IgD-negative memory B cell (primary cell): ENCODE measurements at regions not wholly inside any gene's neighbourhood (a gene's known extent, or its start where the extent isn't known, plus 50 kb on each side); places are given as distances from the start of the nearest gene placed in this dataset.

ENCODE experiments used
- H3K27ac Mint-ChIP-seq, 3 donors: one replicate each; pipeline ENCODE4 v1.8.0; 2020 to 2022; ENCODE audit warnings: mild to moderate bottlenecking in 3 of 3, mixed read lengths in 3 of 3, moderate library complexity in 1 of 3
- H3K27me3 Mint-ChIP-seq: one replicate; pipeline ENCODE4 v1.8.0; 2021; ENCODE audit warnings: mixed read lengths
- H3K36me3 Mint-ChIP-seq: one replicate; pipeline ENCODE4 v1.8.0; 2020; ENCODE audit warnings: mild to moderate bottlenecking, mixed read lengths
- H3K4me1 Mint-ChIP-seq, 3 donors: one replicate each; pipeline ENCODE4 v1.8.0; 2020 to 2022; ENCODE audit warnings: mixed read lengths in 3 of 3, mild to moderate bottlenecking in 1 of 3
- H3K4me3 Mint-ChIP-seq, 4 donors: one replicate each; pipeline ENCODE4 v1.8.0; 2020 to 2022; ENCODE audit warnings: mild to moderate bottlenecking in 4 of 4, mixed read lengths in 4 of 4, moderate library complexity in 3 of 4
- H3K9me3 Mint-ChIP-seq, 3 donors: one replicate each; pipeline ENCODE4 v1.8.0; 2020 to 2021; ENCODE audit warnings: mixed read lengths in 3 of 3, mild to moderate bottlenecking in 1 of 3

DNA sequence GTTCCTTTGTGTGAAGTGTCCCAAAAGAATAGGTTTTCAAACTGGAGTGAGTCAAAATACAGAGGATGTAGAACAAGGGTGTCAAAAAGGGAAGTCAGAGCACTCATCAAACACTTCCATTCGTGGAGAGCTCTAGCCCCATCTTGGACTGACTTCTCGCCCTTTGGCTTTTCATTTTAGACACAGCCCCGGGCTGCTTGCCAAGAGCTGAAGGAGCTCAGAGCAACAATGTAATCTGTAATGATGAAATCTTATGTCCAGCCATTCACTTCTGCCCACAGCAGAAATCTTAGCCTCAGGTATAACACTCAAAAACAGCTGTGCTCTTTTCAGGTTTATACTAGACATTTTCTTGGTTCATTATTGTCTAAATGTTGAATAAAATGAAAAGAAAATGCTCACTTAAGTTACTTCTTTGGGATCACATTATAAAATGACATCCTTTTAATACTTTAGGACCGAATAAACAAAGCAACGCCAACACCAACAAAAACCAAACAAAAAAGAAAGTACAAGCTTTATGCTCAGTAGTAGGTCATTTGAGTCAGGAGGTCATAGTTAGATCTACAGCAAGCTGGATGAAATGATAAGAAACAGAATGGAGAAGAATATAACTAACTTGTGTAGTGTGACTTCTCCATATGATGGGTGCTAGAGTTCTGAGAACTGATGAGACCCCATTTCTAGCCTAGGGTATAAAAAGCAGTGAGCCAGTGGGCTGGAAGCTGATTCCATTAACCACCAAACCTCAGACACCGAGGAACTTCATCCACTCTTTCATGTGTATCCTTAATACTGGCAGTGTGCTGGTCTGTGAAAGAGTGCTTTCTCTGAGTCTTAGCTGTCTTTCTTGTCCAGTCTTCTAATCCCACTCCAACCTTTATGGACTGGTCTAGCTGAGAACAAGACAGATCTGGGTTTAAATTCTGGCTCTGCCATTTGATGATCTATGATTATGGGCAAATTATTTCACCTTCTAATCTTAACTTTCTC, 131.8 kb upstream of the SLC7A14 start:
- H3K4me3 Mint-ChIP-seq = no peak overlapping the region
- peak overlapping the region in 1 of 3 donors; percentile 14 for H3K27ac Mint-ChIP-seq
- H3K27me3 Mint-ChIP-seq = peaks cover 4% of the 10 kb centered on the region

DNA sequence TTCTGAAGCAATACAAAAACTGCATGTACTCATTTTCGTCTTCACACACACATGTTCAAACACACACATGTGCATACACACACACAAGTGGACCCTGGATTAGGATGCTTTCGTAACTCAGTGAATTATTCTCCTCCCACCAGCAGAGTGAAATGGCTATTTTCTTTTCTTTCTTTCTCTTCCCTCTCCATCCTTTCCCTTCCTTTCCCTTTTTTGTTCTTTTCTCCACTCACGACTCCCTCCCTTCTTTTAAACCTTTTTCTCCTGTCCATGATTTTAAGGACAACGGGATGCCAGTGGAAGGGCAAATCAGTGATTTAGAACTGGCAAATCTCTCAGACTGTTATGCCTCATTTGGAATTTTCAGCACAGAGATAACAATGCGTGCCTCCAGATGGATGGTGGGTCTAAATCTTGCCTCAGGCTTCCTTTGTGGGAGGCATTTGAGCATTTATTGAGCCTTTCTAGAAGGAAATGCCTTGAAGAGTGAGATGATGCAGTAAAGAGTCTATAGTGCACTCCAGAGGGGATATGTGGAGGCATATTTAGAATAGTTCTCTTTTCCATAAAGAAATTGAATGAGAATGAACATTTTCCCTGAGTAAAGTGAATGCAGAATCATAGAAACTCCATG, 130.4 kb upstream of the SLC7A14 start:
- no peak overlapping the region for H3K27ac Mint-ChIP-seq
- peaks cover 0 to 14% (median 3%) of the 10 kb centered on the region in 3 donors for H3K9me3 Mint-ChIP-seq
- H3K4me3 Mint-ChIP-seq = no peak overlapping the region
- no peaks in the 10 kb centered on the region for H3K36me3 Mint-ChIP-seq
- no peaks in the 10 kb centered on the region for H3K4me1 Mint-ChIP-seq
- H3K27me3 Mint-ChIP-seq = peaks cover 6% of the 10 kb centered on the region

More for the DNA sequence above, 131.8 kb upstream of the SLC7A14 start:
- Mint-ChIP-seq H3K36me3 (no peaks in the 10 kb centered on the region), H3K9me3 (peaks cover 0 to 14% (median 2%) of the 10 kb centered on the region in 3 donors), H3K4me1 (no peaks in the 10 kb centered on the region)

GRCh38 chr3:170714562-170715535, 129.0 kb upstream of the SLC7A14 start:
- Mint-ChIP-seq H3K4me1 (no peaks in the 10 kb centered on the region), H3K27me3 (peaks cover 6% of the 10 kb centered on the region), H3K4me3 (no peak overlapping the region), H3K9me3 (peaks cover under 1 to 19% (median 9%) of the 10 kb centered on the region in 3 donors), H3K36me3 (no peaks in the 10 kb centered on the region), H3K27ac (no peak overlapping the region)

DNA sequence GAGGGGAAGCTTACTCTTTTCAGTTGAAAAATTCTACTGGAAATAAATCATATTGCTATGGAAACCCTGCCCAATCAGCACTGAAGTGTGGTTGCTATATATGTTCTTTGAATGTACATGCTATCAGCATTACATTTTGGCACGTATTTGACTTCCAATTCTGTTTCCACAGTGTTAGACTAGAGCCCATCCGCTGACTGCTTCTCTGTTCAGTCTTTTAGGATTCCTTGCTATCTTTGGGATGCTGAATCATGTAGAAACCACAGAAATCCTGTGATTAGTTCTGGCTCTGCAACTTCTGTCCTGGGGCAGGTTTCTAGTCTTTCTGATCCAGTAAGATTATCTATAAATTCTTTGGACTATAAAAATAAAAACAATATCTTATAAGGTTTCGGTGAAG, 128.2 kb upstream of the SLC7A14 start:
- no peak overlapping the region for H3K27ac Mint-ChIP-seq
- no peak overlapping the region for H3K4me3 Mint-ChIP-seq
- peaks cover 2 to 22% (median 11%) of the 10 kb centered on the region in 3 donors for H3K9me3 Mint-ChIP-seq
- H3K27me3 Mint-ChIP-seq = peaks cover 6% of the 10 kb centered on the region
- H3K36me3 Mint-ChIP-seq = no peaks in the 10 kb centered on the region
- H3K4me1 Mint-ChIP-seq = no peaks in the 10 kb centered on the region

DNA sequence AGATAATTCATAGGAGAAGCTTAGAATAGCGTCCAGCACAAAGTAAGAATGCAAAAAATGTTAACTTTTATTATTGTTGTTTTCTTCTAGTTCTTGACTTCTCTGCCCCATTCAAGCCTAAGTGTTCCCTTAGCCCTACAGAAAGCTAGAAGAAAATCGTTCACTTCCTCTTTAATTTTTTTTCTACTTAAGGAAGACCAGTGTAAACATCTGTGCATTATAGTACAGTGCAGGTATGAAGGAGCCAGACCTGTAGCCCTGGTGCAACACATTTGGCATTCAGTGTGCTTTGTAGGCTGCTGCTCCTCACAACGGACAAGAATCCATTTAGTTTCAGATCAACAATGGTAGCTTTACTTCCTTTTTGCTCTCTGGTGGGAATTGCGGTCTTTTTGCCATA, 127.8 kb upstream of the SLC7A14 start:
- peaks cover 2 to 18% (median 11%) of the 10 kb centered on the region in 3 donors for H3K9me3 Mint-ChIP-seq
- no peak overlapping the region for H3K4me3 Mint-ChIP-seq
- no peak overlapping the region for H3K27ac Mint-ChIP-seq
- H3K4me1 Mint-ChIP-seq = no peaks in the 10 kb centered on the region
- peaks cover 6% of the 10 kb centered on the region for H3K27me3 Mint-ChIP-seq
- no peaks in the 10 kb centered on the region for H3K36me3 Mint-ChIP-seq

DNA sequence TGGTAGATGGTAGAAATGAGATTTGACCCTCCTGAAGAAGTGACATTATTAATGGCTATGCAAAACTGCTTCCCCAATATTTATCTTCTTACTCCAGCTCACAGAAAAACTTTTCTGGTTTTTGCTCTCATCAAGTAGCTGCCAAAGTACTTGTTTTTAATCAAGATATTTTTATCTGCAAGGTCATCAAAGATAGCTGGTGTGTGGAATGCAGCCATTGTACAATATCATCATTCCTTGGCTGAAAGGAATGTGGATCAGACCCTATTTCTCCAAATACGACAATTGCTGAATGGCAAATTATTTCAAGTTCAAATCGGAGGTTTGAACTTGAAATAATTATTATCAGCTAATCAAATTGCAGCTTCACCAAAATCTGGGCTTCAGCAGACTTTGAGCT, 126.9 kb upstream of the SLC7A14 start:
- H3K27me3 Mint-ChIP-seq = peaks cover 6% of the 10 kb centered on the region
- no peaks in the 10 kb centered on the region for H3K36me3 Mint-ChIP-seq
- H3K4me1 Mint-ChIP-seq = no peaks in the 10 kb centered on the region
- H3K9me3 Mint-ChIP-seq = peaks cover 2 to 14% (median 11%) of the 10 kb centered on the region in 3 donors
- no peak overlapping the region for H3K27ac Mint-ChIP-seq
- no peak overlapping the region for H3K4me3 Mint-ChIP-seq

GRCh38 chr3:170712336-170712735, 126.5 kb upstream of the SLC7A14 start:
- no peaks in the 10 kb centered on the region for H3K36me3 Mint-ChIP-seq
- no peak overlapping the region for H3K4me3 Mint-ChIP-seq
- H3K4me1 Mint-ChIP-seq = no peaks in the 10 kb centered on the region
- peaks cover 6% of the 10 kb centered on the region for H3K27me3 Mint-ChIP-seq
- no peak overlapping the region for H3K27ac Mint-ChIP-seq
- H3K9me3 Mint-ChIP-seq = peaks cover 2 to 14% (median 11%) of the 10 kb centered on the region in 3 donors

DNA sequence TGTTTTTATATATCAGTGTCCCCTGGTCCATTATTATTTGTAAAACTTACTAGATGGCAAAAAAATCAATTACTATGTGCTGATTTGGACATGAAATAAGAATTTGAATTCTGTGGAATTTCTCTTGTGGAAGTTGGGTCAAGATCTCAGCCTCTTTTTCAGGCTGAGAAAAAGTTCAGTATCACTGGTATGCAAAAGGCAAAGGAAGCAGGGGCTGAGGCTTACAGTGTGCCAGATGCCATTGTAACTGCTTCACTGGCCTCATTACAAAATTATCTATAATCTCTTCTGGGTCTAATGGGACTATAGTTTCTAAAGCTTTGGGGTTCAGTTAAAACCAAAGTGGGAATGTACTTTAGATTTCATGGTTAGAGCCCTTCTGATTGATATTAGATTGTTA, 125.9 kb upstream of the SLC7A14 start:
- H3K9me3 Mint-ChIP-seq = peaks cover 2 to 14% (median 11%) of the 10 kb centered on the region in 3 donors
- no peaks in the 10 kb centered on the region for H3K4me1 Mint-ChIP-seq
- H3K27me3 Mint-ChIP-seq = peaks cover 9% of the 10 kb centered on the region
- no peak overlapping the region for H3K4me3 Mint-ChIP-seq
- H3K36me3 Mint-ChIP-seq = no peaks in the 10 kb centered on the region
- no peak overlapping the region for H3K27ac Mint-ChIP-seq

DNA sequence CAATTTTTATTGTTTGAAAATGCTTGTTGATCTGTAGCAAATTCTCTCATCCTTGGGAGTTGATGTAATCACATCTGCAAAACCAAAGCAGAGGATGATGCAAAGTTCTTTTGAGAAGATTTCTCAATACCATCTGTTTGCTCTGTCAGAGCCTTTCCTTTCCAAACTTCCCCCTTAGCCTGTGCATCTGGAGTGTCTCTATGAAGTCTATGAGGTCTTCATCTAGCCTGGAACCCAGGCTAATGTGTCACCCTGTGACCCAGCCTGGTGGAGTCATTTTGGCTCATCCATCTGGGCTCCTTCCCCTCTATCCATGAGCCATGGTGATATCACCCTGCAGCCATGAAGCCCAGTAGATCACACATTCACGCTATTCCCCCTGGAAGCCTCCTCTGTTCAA, 123.2 kb upstream of the SLC7A14 start:
- H3K36me3 Mint-ChIP-seq = no peaks in the 10 kb centered on the region
- H3K9me3 Mint-ChIP-seq = peaks cover 2 to 11% (median 10%) of the 10 kb centered on the region in 3 donors
- peaks cover 12% of the 10 kb centered on the region for H3K27me3 Mint-ChIP-seq
- H3K4me1 Mint-ChIP-seq = peaks cover 0 to 2% (median 0%) of the 10 kb centered on the region in 3 donors
- H3K4me3 Mint-ChIP-seq = no peak overlapping the region
- H3K27ac Mint-ChIP-seq = no peak overlapping the region

DNA sequence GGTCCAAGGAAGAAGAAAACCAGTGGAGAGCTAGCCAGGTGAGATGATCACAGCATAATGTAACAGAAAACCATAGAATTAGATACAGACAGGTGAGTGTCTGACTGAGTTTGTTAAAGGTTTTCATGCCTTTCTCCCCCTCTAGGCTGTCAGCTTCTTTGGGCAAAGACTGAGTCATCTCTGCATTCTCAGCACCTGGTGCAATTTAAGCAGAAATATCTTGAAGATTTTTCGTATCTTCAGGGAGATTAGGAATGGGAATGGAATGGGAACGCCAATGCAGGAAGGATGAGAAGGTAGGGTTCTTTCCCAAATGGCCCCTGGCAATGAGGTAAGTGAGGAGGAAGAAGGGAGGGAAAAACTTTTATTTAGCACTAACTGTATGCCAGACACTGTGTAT, 122.0 kb upstream of the SLC7A14 start:
- Mint-ChIP-seq H3K27me3 (peaks cover 12% of the 10 kb centered on the region), H3K4me3 (no peak overlapping the region), H3K9me3 (peaks cover 2 to 13% (median 11%) of the 10 kb centered on the region in 3 donors), H3K36me3 (no peaks in the 10 kb centered on the region), H3K27ac (no peak overlapping the region), H3K4me1 (peaks cover 0 to 2% (median 0%) of the 10 kb centered on the region in 3 donors)

GRCh38 chr3:170705131-170705530, 119.3 kb upstream of the SLC7A14 start:
- Mint-ChIP-seq H3K9me3 (peaks cover 2 to 11% (median 2%) of the 10 kb centered on the region in 3 donors), H3K4me1 (peaks cover 0 to 2% (median 0%) of the 10 kb centered on the region in 3 donors), H3K36me3 (no peaks in the 10 kb centered on the region), H3K4me3 (no peak overlapping the region), H3K27ac (no peak overlapping the region), H3K27me3 (peaks cover 7% of the 10 kb centered on the region)

DNA sequence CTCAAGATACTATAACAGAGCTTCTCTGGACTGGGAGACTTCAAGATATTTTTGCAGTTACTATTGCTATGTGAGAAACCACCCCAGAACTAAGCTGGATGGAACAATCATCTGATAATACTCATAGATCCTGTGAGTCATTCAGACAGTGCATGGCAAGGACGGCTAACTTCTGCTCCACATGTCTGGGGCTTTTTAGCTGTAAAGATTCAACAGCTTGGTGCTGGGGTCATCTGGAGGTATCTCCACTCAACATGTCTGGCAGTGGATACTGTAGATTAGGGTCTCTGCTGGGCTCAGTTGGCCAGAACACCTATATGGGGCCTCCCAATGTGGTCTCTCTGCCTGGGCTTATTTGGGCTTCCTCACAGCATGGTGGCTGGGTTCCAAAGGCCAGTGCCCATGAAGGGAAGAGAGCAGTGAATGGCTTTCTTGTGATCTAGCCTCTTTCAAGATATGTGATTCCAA, 117.3 kb upstream of the SLC7A14 start:
- H3K27me3 Mint-ChIP-seq = peaks cover 7% of the 10 kb centered on the region
- no peaks in the 10 kb centered on the region for H3K36me3 Mint-ChIP-seq
- peaks cover 0 to 3% (median 0%) of the 10 kb centered on the region in 3 donors for H3K9me3 Mint-ChIP-seq
- peaks cover 0 to 2% (median 0%) of the 10 kb centered on the region in 3 donors for H3K4me1 Mint-ChIP-seq
- no peak overlapping the region for H3K27ac Mint-ChIP-seq
- no peak overlapping the region for H3K4me3 Mint-ChIP-seq

GRCh38 chr3:170701696-170702678, 116.1 kb upstream of the SLC7A14 start:
- peaks cover 0 to 2% (median 0%) of the 10 kb centered on the region in 3 donors for H3K4me1 Mint-ChIP-seq
- H3K4me3 Mint-ChIP-seq = no peak overlapping the region
- no peak overlapping the region for H3K27ac Mint-ChIP-seq
- H3K9me3 Mint-ChIP-seq = peaks cover 0 to 3% (median 0%) of the 10 kb centered on the region in 3 donors
- H3K27me3 Mint-ChIP-seq = peaks cover 4% of the 10 kb centered on the region
- H3K36me3 Mint-ChIP-seq = peaks cover 2% of the 10 kb centered on the region
